ENCODE measurements at regions not wholly inside any gene's neighbourhood (a gene's known extent, or its start where the extent isn't known, plus 50 kb on each side); places are given as distances from the start of the nearest gene placed in this dataset.

DNA sequence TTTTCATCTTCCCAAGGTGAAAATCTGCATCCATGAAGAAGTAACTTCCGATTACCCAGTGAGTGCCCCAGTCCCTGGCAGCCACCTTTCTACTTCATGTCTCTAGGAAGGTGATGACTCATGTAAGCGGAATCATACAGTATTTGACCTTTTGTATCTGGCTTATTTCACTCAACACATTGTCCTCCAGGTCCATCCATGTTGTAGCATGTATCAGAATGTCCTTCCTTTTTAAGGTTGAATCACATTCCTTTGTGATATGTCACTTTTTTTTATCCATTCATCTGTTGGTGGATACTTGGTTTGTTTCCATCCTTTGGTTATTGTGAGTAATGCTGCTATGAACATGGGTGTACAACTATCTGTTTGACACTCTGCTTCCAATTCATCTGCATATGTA is 176.3 kb upstream of the CDYL start:
- H3K4me1 ChIP-seq (ENCODE audit: control insufficient read depth, insufficient read depth, low read length), result no peaks in the 10 kb centered on the region
- POLR2A ChIA-PET, result no interaction called here
- no peaks in the 10 kb centered on the region for H3K9me3 ChIP-seq (ENCODE audit: control insufficient read depth, insufficient read depth, low read depth, low read length)
- CTCF ChIA-PET, result no interaction called here
- no peaks in the 10 kb centered on the region for H3K36me3 ChIP-seq (ENCODE audit: control insufficient read depth, insufficient read depth, low read length)
- BruUV-seq (replicated peaks), result no TSS peak
- intact Hi-C loops (cut with micrococcal nuclease; ENCODE audit: unreplicated experiment) (no loop called here), in situ Hi-C loops (cut with HindIII; ENCODE audit: low pct_unique_long_range_greater_than_20kb, low sequenced_read_pairs) (no loop called here)
- ATAC-seq, result no peak
- DNase-seq (ENCODE audit: low read depth, low spot score), result no peak
- TF ChIP-seq, protein P1, sequence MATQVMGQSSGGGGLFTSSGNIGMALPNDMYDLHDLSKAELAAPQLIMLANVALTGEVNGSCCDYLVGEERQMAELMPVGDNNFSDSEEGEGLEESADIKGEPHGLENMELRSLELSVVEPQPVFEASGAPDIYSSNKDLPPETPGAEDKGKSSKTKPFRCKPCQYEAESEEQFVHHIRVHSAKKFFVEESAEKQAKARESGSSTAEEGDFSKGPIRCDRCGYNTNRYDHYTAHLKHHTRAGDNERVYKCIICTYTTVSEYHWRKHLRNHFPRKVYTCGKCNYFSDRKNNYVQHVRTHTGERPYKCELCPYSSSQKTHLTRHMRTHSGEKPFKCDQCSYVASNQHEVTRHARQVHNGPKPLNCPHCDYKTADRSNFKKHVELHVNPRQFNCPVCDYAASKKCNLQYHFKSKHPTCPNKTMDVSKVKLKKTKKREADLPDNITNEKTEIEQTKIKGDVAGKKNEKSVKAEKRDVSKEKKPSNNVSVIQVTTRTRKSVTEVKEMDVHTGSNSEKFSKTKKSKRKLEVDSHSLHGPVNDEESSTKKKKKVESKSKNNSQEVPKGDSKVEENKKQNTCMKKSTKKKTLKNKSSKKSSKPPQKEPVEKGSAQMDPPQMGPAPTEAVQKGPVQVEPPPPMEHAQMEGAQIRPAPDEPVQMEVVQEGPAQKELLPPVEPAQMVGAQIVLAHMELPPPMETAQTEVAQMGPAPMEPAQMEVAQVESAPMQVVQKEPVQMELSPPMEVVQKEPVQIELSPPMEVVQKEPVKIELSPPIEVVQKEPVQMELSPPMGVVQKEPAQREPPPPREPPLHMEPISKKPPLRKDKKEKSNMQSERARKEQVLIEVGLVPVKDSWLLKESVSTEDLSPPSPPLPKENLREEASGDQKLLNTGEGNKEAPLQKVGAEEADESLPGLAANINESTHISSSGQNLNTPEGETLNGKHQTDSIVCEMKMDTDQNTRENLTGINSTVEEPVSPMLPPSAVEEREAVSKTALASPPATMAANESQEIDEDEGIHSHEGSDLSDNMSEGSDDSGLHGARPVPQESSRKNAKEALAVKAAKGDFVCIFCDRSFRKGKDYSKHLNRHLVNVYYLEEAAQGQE (IDR thresholded peaks at IDR 0.05; ENCODE audit: insufficient read depth in 1 of 2, low read depth in 2 of 2, low read length in 1 of 2), result no peak
- TF ChIP-seq TCF7L2 (IDR thresholded peaks at IDR 0.05; ENCODE audit: low read depth, low read length) (no peak), POLR2AphosphoS5 (IDR thresholded peaks at IDR 0.05; ENCODE audit: low read depth, low read length) (no peak), SIN3A (IDR thresholded peaks at IDR 0.05; ENCODE audit: borderline replicate concordance, insufficient read depth, low read depth, low read length) (no peak)
- TF ChIP-seq, protein P2, sequence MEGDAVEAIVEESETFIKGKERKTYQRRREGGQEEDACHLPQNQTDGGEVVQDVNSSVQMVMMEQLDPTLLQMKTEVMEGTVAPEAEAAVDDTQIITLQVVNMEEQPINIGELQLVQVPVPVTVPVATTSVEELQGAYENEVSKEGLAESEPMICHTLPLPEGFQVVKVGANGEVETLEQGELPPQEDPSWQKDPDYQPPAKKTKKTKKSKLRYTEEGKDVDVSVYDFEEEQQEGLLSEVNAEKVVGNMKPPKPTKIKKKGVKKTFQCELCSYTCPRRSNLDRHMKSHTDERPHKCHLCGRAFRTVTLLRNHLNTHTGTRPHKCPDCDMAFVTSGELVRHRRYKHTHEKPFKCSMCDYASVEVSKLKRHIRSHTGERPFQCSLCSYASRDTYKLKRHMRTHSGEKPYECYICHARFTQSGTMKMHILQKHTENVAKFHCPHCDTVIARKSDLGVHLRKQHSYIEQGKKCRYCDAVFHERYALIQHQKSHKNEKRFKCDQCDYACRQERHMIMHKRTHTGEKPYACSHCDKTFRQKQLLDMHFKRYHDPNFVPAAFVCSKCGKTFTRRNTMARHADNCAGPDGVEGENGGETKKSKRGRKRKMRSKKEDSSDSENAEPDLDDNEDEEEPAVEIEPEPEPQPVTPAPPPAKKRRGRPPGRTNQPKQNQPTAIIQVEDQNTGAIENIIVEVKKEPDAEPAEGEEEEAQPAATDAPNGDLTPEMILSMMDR (IDR thresholded peaks at IDR 0.05), result no peak
- no peaks in the 10 kb centered on the region for H3K27me3 ChIP-seq (ENCODE audit: control insufficient read depth, insufficient read depth, low read length)
- no peak overlapping the region for H3K4me3 ChIP-seq (ENCODE audit: low read depth in 2 of 2, low read length in 2 of 2)
- H3K27ac ChIP-seq (ENCODE audit: low read length), result no peak overlapping the region

DNA sequence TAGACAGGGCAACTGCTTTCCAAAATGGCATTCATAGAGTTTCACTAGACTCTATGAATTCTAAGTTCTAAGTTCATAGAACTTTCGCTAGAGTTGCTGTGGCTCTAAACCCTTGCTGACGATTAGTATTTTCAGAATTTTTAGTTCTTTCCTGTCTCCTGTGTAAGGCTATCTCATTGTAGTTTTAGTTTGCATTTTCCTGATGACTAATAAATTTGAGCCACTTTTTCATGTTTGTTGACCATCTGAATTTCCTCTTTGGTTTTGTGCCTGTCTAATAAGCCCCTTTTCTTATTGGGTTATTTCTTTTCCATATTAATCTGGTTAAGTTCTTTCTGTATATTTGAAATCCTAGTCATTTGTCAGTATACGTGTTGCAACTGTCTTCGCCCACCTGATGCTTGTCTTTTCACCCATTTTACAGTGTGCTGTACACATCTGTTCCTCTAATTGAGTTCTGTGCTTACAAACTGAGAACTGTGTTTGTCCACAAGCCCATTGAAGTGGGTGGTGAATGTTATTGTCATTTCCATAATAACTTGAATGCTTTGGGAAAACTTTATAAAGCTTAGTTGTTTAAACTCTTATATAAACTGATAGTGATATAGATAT is 177.7 kb upstream of the CDYL start:
- no peak for TF ChIP-seq TCF7L2 (IDR thresholded peaks at IDR 0.05; ENCODE audit: low read depth, low read length)
- TF ChIP-seq POLR2AphosphoS5 (IDR thresholded peaks at IDR 0.05; ENCODE audit: low read depth, low read length), result no peak
- H3K4me1 ChIP-seq (ENCODE audit: control insufficient read depth, insufficient read depth, low read length), result no peaks in the 10 kb centered on the region
- CTCF ChIA-PET, result no interaction called here
- BruUV-seq (replicated peaks), result no TSS peak
- H3K27me3 ChIP-seq (ENCODE audit: control insufficient read depth, insufficient read depth, low read length), result no peaks in the 10 kb centered on the region
- no peaks in the 10 kb centered on the region for H3K36me3 ChIP-seq (ENCODE audit: control insufficient read depth, insufficient read depth, low read length)
- no peak for ATAC-seq
- H3K9me3 ChIP-seq (ENCODE audit: control insufficient read depth, insufficient read depth, low read depth, low read length), result no peaks in the 10 kb centered on the region
- POLR2A ChIA-PET, result no interaction called here
- no peak for DNase-seq (ENCODE audit: low read depth, low spot score)
- no peak overlapping the region for H3K4me3 ChIP-seq (ENCODE audit: low read depth in 2 of 2, low read length in 2 of 2)
- intact Hi-C loops (cut with micrococcal nuclease; ENCODE audit: unreplicated experiment), result no loop called here
- in situ Hi-C loops (cut with HindIII; ENCODE audit: low pct_unique_long_range_greater_than_20kb, low sequenced_read_pairs), result no loop called here
- H3K27ac ChIP-seq (ENCODE audit: low read length), result no peak overlapping the region

DNA sequence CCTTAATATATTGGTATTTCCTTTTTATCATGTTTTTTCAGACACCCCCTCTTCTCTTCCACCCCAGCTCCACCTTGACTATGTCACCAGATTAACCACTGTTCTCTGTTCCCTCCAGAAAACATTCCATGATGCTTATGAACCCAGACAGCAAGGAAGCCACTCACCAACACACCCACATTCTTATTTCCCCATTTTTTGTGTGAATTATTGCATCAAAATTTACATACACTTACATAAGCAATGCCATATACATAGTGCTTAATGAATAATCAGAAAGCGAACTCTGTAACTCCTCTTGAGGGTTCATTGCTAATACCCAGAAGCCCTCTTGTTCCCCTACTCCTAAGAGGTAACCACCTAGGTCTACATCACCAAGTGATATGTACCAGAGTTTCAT is 182.3 kb upstream of the CDYL start:
- H3K4me3 ChIP-seq (ENCODE audit: low read depth in 2 of 2, low read length in 2 of 2), result no peak overlapping the region
- ATAC-seq (no peak), DNase-seq (ENCODE audit: low read depth, low spot score) (no peak)
- H3K27ac ChIP-seq (ENCODE audit: low read length), result no peak overlapping the region
- H3K4me1 ChIP-seq (ENCODE audit: control insufficient read depth, insufficient read depth, low read length), result no peaks in the 10 kb centered on the region
- TF ChIP-seq, protein P1 (IDR thresholded peaks at IDR 0.05; ENCODE audit: insufficient read depth in 1 of 2, low read depth in 2 of 2, low read length in 1 of 2), result no peak
- TF ChIP-seq POLR2AphosphoS5 (IDR thresholded peaks at IDR 0.05; ENCODE audit: low read depth, low read length), result no peak
- no peak for TF ChIP-seq TCF7L2 (IDR thresholded peaks at IDR 0.05; ENCODE audit: low read depth, low read length)
- TF ChIP-seq SIN3A (IDR thresholded peaks at IDR 0.05; ENCODE audit: borderline replicate concordance, insufficient read depth, low read depth, low read length), result no peak
- TF ChIP-seq, protein P2 (IDR thresholded peaks at IDR 0.05), result no peak
- intact Hi-C loops (cut with micrococcal nuclease; ENCODE audit: unreplicated experiment) (no loop called here), in situ Hi-C loops (cut with HindIII; ENCODE audit: low pct_unique_long_range_greater_than_20kb, low sequenced_read_pairs) (no loop called here)
- ChIA-PET CTCF (no interaction called here), POLR2A (interaction anchor here (1.0 kb wide), 1 partner anchor 25 kb away, joined by 3 read pairs; no protein-coding TSS in a partner anchor)
- no peaks in the 10 kb centered on the region for H3K27me3 ChIP-seq (ENCODE audit: control insufficient read depth, insufficient read depth, low read length)
- H3K9me3 ChIP-seq (ENCODE audit: control insufficient read depth, insufficient read depth, low read depth, low read length), result no peaks in the 10 kb centered on the region
- no peaks in the 10 kb centered on the region for H3K36me3 ChIP-seq (ENCODE audit: control insufficient read depth, insufficient read depth, low read length)
- no TSS peak for BruUV-seq (replicated peaks)

Data from Panc1 (cell line).